NB4 (cell line): ENCODE measurements at regions not wholly inside any gene's neighbourhood (a gene's known extent, or its start where the extent isn't known, plus 50 kb on each side); places are given as distances from the start of the nearest gene placed in this dataset.

Experiments used
- POLR2A ChIP-seq: IDR thresholded peaks from 2 replicates; pipeline ENCODE4 v1.6.1; 2011; ENCODE audit warnings: mild to moderate bottlenecking; ENCODE audit not compliant: insufficient read length; ENCODE audit errors: extremely low read depth
- TF ChIP-seq, protein P1 (sequence below): IDR thresholded peaks from one replicate; pipeline ENCODE4 v1.5.1; 2012; ENCODE audit warnings: low read depth, low read length

DNA sequence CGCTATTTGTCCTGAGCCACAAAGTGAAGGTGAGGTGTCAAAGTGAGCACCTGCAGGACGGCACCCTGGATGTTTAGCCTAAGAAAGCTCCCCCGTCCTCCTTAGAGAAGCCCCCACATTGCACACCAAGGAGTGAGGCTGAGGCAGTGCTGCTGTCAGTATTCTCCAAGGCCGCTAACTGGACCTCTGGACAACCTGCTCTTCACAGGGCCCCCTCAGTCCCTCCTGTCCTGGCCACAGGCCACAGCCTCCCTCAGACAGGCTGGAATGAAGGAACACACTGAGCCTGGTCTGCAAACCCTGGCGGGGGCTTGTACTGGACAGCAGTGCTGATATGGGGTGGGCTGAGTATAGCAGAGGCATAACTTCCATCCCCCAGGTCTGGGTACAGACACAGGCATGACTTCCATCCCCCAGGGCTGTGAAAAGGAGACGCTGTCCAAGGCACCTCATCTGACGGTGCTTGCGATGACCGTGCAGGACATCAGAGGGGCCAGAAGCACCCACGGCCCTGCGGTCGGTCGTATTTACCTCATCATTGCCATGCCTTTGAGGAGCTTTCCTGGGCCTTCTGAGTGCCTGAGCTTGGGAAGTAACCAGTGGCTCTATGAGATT is 82.4 kb upstream of the DIO3 start:
- TF ChIP-seq, protein P1, sequence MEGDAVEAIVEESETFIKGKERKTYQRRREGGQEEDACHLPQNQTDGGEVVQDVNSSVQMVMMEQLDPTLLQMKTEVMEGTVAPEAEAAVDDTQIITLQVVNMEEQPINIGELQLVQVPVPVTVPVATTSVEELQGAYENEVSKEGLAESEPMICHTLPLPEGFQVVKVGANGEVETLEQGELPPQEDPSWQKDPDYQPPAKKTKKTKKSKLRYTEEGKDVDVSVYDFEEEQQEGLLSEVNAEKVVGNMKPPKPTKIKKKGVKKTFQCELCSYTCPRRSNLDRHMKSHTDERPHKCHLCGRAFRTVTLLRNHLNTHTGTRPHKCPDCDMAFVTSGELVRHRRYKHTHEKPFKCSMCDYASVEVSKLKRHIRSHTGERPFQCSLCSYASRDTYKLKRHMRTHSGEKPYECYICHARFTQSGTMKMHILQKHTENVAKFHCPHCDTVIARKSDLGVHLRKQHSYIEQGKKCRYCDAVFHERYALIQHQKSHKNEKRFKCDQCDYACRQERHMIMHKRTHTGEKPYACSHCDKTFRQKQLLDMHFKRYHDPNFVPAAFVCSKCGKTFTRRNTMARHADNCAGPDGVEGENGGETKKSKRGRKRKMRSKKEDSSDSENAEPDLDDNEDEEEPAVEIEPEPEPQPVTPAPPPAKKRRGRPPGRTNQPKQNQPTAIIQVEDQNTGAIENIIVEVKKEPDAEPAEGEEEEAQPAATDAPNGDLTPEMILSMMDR, result no peak
- TF ChIP-seq POLR2A, result no peak
